ENCODE measurements at regions not wholly inside any gene's neighbourhood (a gene's known extent, or its start where the extent isn't known, plus 50 kb on each side); places are given as distances from the start of the nearest gene placed in this dataset.
A peak's percentile ranks its signal among the peaks of the same experiment; 100 is the strongest.

GRCh38 chr21:15326032-15326867 is 261.4 kb upstream of the NRIP1 start:
- no peak for DNase-seq

- DNase-seq = no peak
These were observed 263.0 kb upstream of the NRIP1 start for GRCh38 chr21:15327637-15328265.

- DNase-seq = no peak
These were observed 264.4 kb upstream of the NRIP1 start for GRCh38 chr21:15329191-15329590.

- DNase-seq = no peak
These were observed 266.1 kb upstream of the NRIP1 start for GRCh38 chr21:15330872-15331271.

GRCh38 chr21:15332572-15332971 is 267.8 kb upstream of the NRIP1 start:
- DNase-seq = no peak

- DNase-seq = no peak
These were observed 268.4 kb upstream of the NRIP1 start for GRCh38 chr21:15333136-15333710.

GRCh38 chr21:15333951-15334350 is 269.2 kb upstream of the NRIP1 start:
- no peak for DNase-seq

- peak; percentile 48 for DNase-seq
These were observed 278.3 kb upstream of the NRIP1 start for GRCh38 chr21:15343066-15343465.

GRCh38 chr21:15352009-15352408 is 287.2 kb upstream of the NRIP1 start:
- no peak for DNase-seq

- no peak for DNase-seq
These were observed 288.7 kb upstream of the NRIP1 start for GRCh38 chr21:15353546-15353945.

GRCh38 chr21:15354516-15354915 is 289.7 kb upstream of the NRIP1 start:
- no peak for DNase-seq

GRCh38 chr21:15355066-15355465 is 290.3 kb upstream of the NRIP1 start:
- no peak for DNase-seq

GRCh38 chr21:15359251-15359650 is 294.5 kb upstream of the NRIP1 start:
- no peak for DNase-seq

- DNase-seq = no peak
These were observed 297.7 kb upstream of the NRIP1 start for GRCh38 chr21:15362458-15362857.

- no peak for DNase-seq
These were observed 299.1 kb upstream of the NRIP1 start for GRCh38 chr21:15363921-15364320.

- DNase-seq = no peak
These were observed 301.1 kb upstream of the NRIP1 start for GRCh38 chr21:15365751-15366392.

GRCh38 chr21:15366555-15366954 is 301.8 kb upstream of the NRIP1 start:
- DNase-seq = no peak

- no peak for DNase-seq
These were observed 302.3 kb upstream of the NRIP1 start for GRCh38 chr21:15367061-15367626.

- no peak for DNase-seq
These were observed 305.7 kb upstream of the NRIP1 start for GRCh38 chr21:15370462-15370975.

- DNase-seq = no peak
These were observed 309.1 kb upstream of the NRIP1 start for GRCh38 chr21:15373941-15374340.

- no peak for DNase-seq
These were observed 315.0 kb upstream of the NRIP1 start for GRCh38 chr21:15379776-15380175.

- no peak for DNase-seq
These were observed 318.8 kb upstream of the NRIP1 start for GRCh38 chr21:15383588-15383987.

- no peak for DNase-seq
These were observed 325.2 kb upstream of the NRIP1 start for GRCh38 chr21:15390049-15390448.
